Mesenchymal stem cell (in vitro differentiated cells and primary cell): ENCODE measurements at regions not wholly inside any gene's neighbourhood (a gene's known extent, or its start where the extent isn't known, plus 50 kb on each side); places are given as distances from the start of the nearest gene placed in this dataset.
A peak's percentile ranks its signal among the peaks of the same experiment; 100 is the strongest.

ENCODE experiments used
- DNase-seq: peaks from one replicate; pipeline ENCODE4 v3.0.0-alpha.2; 2013
- H2AFZ ChIP-seq: one replicate; pipeline ENCODE4 v1.6.1; 2013; ENCODE audit warnings: low read depth, mild to moderate bottlenecking, control low read depth, inconsistent platforms, low read length, moderate library complexity
- H2AK5ac ChIP-seq: 2 replicates; pipeline ENCODE4 v1.6.1; 2013; ENCODE audit warnings: low read length, moderate library complexity, mild to moderate bottlenecking, inconsistent platforms; ENCODE audit not compliant: severe bottlenecking
- H2BK120ac ChIP-seq: one replicate; pipeline ENCODE4 v1.6.1; 2013; ENCODE audit warnings: low read depth, mild to moderate bottlenecking, inconsistent platforms, low read length, moderate library complexity
- H2BK12ac ChIP-seq, 2 experiments: one replicate each; pipeline ENCODE4 v1.6.1; 2013; ENCODE audit warnings: inconsistent platforms in 2 of 2, low read length in 2 of 2, mild to moderate bottlenecking in 2 of 2, moderate library complexity in 2 of 2, control low read depth in 1 of 2
- H2BK15ac ChIP-seq: one replicate; pipeline ENCODE4 v1.6.1; 2013; ENCODE audit warnings: mild to moderate bottlenecking, low read depth, inconsistent platforms; ENCODE audit not compliant: poor library complexity, severe bottlenecking
- H2BK5ac ChIP-seq: 2 replicates; pipeline ENCODE4 v1.6.1; 2013; ENCODE audit warnings: low read depth, mild to moderate bottlenecking, low read length, control low read depth, inconsistent platforms; ENCODE audit not compliant: poor library complexity, severe bottlenecking
- H3K14ac ChIP-seq, 2 experiments: one replicate each; pipeline ENCODE4 v1.6.1; 2013; ENCODE audit warnings: inconsistent platforms in 2 of 2, low read length in 2 of 2, control low read depth in 1 of 2, mild to moderate bottlenecking in 1 of 2, moderate library complexity in 1 of 2
- H3K18ac ChIP-seq, 2 experiments: one replicate each; pipeline ENCODE4 v1.6.1; 2013; ENCODE audit warnings: inconsistent platforms in 2 of 2, low read length in 2 of 2, control low read depth in 1 of 2, low read depth in 1 of 2, mild to moderate bottlenecking in 1 of 2
- H3K23ac ChIP-seq, 2 experiments: one replicate each; pipeline ENCODE4 v1.6.1; 2013; ENCODE audit warnings: inconsistent platforms in 2 of 2, low read length in 2 of 2, mild to moderate bottlenecking in 2 of 2, moderate library complexity in 2 of 2, control low read depth in 1 of 2
- H3K27ac ChIP-seq: 2 replicates; pipeline ENCODE4 v1.5.1; 2013; ENCODE audit warnings: mild to moderate bottlenecking, moderate library complexity, low read length, control low read depth, inconsistent platforms; ENCODE audit not compliant: poor library complexity, severe bottlenecking
- H3K27me3 ChIP-seq, 2 experiments: 2 replicates each; pipeline versions ENCODE4 v1.6.1 to v1.7.0; 2013; ENCODE audit warnings: low read length in 2 of 2, mild to moderate bottlenecking in 2 of 2, moderate library complexity in 2 of 2, control low read depth in 1 of 2, inconsistent platforms in 1 of 2; ENCODE audit not compliant: control insufficient read depth in 1 of 2, insufficient read depth in 1 of 2
- H3K36me3 ChIP-seq, 2 experiments: 2 replicates each; pipeline versions ENCODE4 v1.6.1 to v1.7.0; 2013; ENCODE audit warnings: low read length in 2 of 2, control low read depth in 1 of 2, inconsistent platforms in 1 of 2, low read depth in 1 of 2, mild to moderate bottlenecking in 1 of 2; ENCODE audit not compliant: insufficient read depth in 2 of 2, control insufficient read depth in 1 of 2
- H3K4ac ChIP-seq, 2 experiments: one replicate each; pipeline ENCODE4 v1.6.1; 2013; ENCODE audit warnings: inconsistent platforms in 2 of 2, low read length in 2 of 2, mild to moderate bottlenecking in 2 of 2, moderate library complexity in 2 of 2, control low read depth in 1 of 2, low read depth in 1 of 2
- H3K4me1 ChIP-seq: 2 replicates; pipeline ENCODE4 v1.6.1; 2013; ENCODE audit warnings: low read depth, low read length, control low read depth; ENCODE audit not compliant: control insufficient read depth, insufficient read depth
- H3K4me2 ChIP-seq: 2 replicates; pipeline ENCODE4 v1.6.1; 2013; ENCODE audit warnings: low read length, mild to moderate bottlenecking, inconsistent platforms; ENCODE audit not compliant: poor library complexity, severe bottlenecking
- H3K4me3 ChIP-seq, 2 experiments: 2 replicates each; pipeline versions ENCODE4 v1.5.1 to v1.7.0; 2013; ENCODE audit warnings: low read length in 2 of 2, mild to moderate bottlenecking in 2 of 2, control low read depth in 1 of 2, low read depth in 1 of 2; ENCODE audit not compliant: insufficient read depth in 1 of 2
- H3K79me1 ChIP-seq: replicated peaks from 2 replicates; pipeline ENCODE4 v1.6.1; 2013; ENCODE audit warnings: mild to moderate bottlenecking, control low read depth, low read length, inconsistent platforms; ENCODE audit not compliant: poor library complexity, severe bottlenecking
- H3K9ac ChIP-seq: 2 replicates; pipeline ENCODE4 v1.7.0; 2013; ENCODE audit warnings: mild to moderate bottlenecking, low read length, moderate library complexity
- H3K9me3 ChIP-seq: 2 replicates; pipeline ENCODE4 v1.7.0; 2013; ENCODE audit warnings: mild to moderate bottlenecking, low read length; ENCODE audit not compliant: control insufficient read depth
- H4K8ac ChIP-seq: one replicate; pipeline ENCODE4 v1.6.1; 2013; ENCODE audit warnings: inconsistent platforms, mild to moderate bottlenecking, low read length, moderate library complexity
- H4K91ac ChIP-seq: one replicate; pipeline ENCODE4 v1.6.1; 2013; ENCODE audit warnings: mild to moderate bottlenecking, low read length, inconsistent platforms
- WGBS: methylation state at CpG from one replicate; pipeline ENCODE4 v1.1.7; 2013; ENCODE audit warnings: mixed read lengths; 5-methylcytosine and 5-hydroxymethylcytosine counted together

- Histone ChIP-seq H3K18ac (no peak overlapping the region), H2BK5ac (no peak overlapping the region), H2BK120ac (no peak overlapping the region), H3K9ac (no peak overlapping the region), H4K91ac (no peak overlapping the region), H3K23ac (no peak overlapping the region), H3K79me1 (no peaks in the 10 kb centered on the region), H3K9me3 (peaks cover 5% of the 10 kb centered on the region), H3K4me1 (peaks cover 5% of the 10 kb centered on the region), H3K27me3 (no peaks in the 10 kb centered on the region), H3K27ac (peak overlapping the region; percentile 50), H3K4ac (no peak overlapping the region), H2AK5ac (no peak overlapping the region), H2BK15ac (no peak overlapping the region), H3K14ac (no peak overlapping the region), H3K4me3 (no peak overlapping the region), H2BK12ac (no peak overlapping the region), H2AFZ (no peak overlapping the region), H4K8ac (no peak overlapping the region), H3K4me2 (peak overlapping the region; percentile 11), H3K36me3 (no peaks in the 10 kb centered on the region)
- WGBS, result 82% methylated on average over 6 of the region's 7 CpGs
- no peak for DNase-seq
Measured at GRCh38 chr15:91456251-91456718, 356.2 kb downstream of the SV2B start.

GRCh38 chr15:91456921-91457320 is 356.9 kb downstream of the SV2B start:
- peaks cover 5% of the 10 kb centered on the region for H3K9me3 ChIP-seq
- H4K91ac ChIP-seq, result no peak overlapping the region
- no peak overlapping the region for H3K4ac ChIP-seq
- no peak overlapping the region for H3K4me3 ChIP-seq
- H2BK5ac ChIP-seq, result no peak overlapping the region
- H2BK120ac ChIP-seq, result no peak overlapping the region
- no peaks in the 10 kb centered on the region for H3K79me1 ChIP-seq
- peaks cover 5% of the 10 kb centered on the region for H3K4me1 ChIP-seq
- H3K27ac ChIP-seq, result peak overlapping the region; percentile 50
- H2BK15ac ChIP-seq, result no peak overlapping the region
- no peak overlapping the region for H4K8ac ChIP-seq
- H3K18ac ChIP-seq, result no peak overlapping the region
- H3K27me3 ChIP-seq, result no peaks in the 10 kb centered on the region
- no peak overlapping the region for H2AK5ac ChIP-seq
- WGBS, result 94% methylated on average over 1 of the region's 3 CpGs
- no peak for DNase-seq
- H3K36me3 ChIP-seq, result no peaks in the 10 kb centered on the region
- no peak overlapping the region for H2BK12ac ChIP-seq
- no peak overlapping the region for H3K23ac ChIP-seq
- no peak overlapping the region for H3K9ac ChIP-seq
- H3K4me2 ChIP-seq, result peak overlapping the region; percentile 29
- no peak overlapping the region for H3K14ac ChIP-seq
- H2AFZ ChIP-seq, result no peak overlapping the region

GRCh38 chr15:91461377-91461776 is 361.3 kb downstream of the SV2B start:
- Histone ChIP-seq H3K14ac (no peak overlapping the region), H3K27ac (no peak overlapping the region), H3K23ac (no peak overlapping the region), H2BK12ac (no peak overlapping the region), H3K27me3 (no peaks in the 10 kb centered on the region), H4K8ac (no peak overlapping the region), H2BK15ac (no peak overlapping the region), H3K9ac (no peak overlapping the region), H3K4ac (no peak overlapping the region), H2BK120ac (no peak overlapping the region), H3K4me1 (peaks cover 2% of the 10 kb centered on the region), H3K4me3 (no peak overlapping the region), H3K4me2 (no peak overlapping the region), H3K36me3 (no peaks in the 10 kb centered on the region), H3K9me3 (no peaks in the 10 kb centered on the region), H2AFZ (no peak overlapping the region), H3K18ac (no peak overlapping the region), H4K91ac (no peak overlapping the region), H2AK5ac (no peak overlapping the region), H3K79me1 (no peaks in the 10 kb centered on the region), H2BK5ac (no peak overlapping the region)
- DNase-seq, result no peak
- 72% methylated on average over 2 of the region's 3 CpGs for WGBS

- Histone ChIP-seq H3K4me3 (no peak overlapping the region), H2AFZ (no peak overlapping the region), H3K9me3 (no peaks in the 10 kb centered on the region), H2BK12ac (no peak overlapping the region), H3K23ac (no peak overlapping the region), H4K8ac (no peak overlapping the region), H2BK5ac (no peak overlapping the region), H3K4me2 (no peak overlapping the region), H3K14ac (no peak overlapping the region), H3K27me3 (no peaks in the 10 kb centered on the region), H3K27ac (no peak overlapping the region), H2BK15ac (no peak overlapping the region), H2BK120ac (no peak overlapping the region), H4K91ac (no peak overlapping the region), H2AK5ac (no peak overlapping the region), H3K79me1 (no peaks in the 10 kb centered on the region), H3K36me3 (no peaks in the 10 kb centered on the region), H3K4me1 (peaks cover 2% of the 10 kb centered on the region), H3K18ac (no peak overlapping the region), H3K9ac (no peak overlapping the region), H3K4ac (no peak overlapping the region)
- DNase-seq, result no peak
- 71% methylated on average over 4 of the region's 4 CpGs for WGBS
Measured at GRCh38 chr15:91465086-91465485, 365.0 kb downstream of the SV2B start.
